ENCODE measurements at regions not wholly inside any gene's neighbourhood (a gene's known extent, or its start where the extent isn't known, plus 50 kb on each side); places are given as distances from the start of the nearest gene placed in this dataset.

- H3F3A ChIP-seq (ENCODE audit: insufficient read depth, low read length): no peaks in the 10 kb centered on the region
- no peak overlapping the region for H2AFZ ChIP-seq (ENCODE audit: low read length)
- no peak for TF ChIP-seq CTCF (IDR thresholded peaks at IDR 0.05; ENCODE audit: low read length)
- no peak for TF ChIP-seq EZH2 (IDR thresholded peaks at IDR 0.05; ENCODE audit: borderline replicate concordance, low read length)
- H3K4me3 ChIP-seq (ENCODE audit: low read depth, low read length, poor library complexity, severe bottlenecking): no peak overlapping the region
- no peaks in the 10 kb centered on the region for H3K4me1 ChIP-seq (ENCODE audit: insufficient read depth, low read length, severe bottlenecking)
- H3K9ac ChIP-seq (ENCODE audit: low read length): no peak overlapping the region
- no peaks in the 10 kb centered on the region for H3K36me3 ChIP-seq (ENCODE audit: insufficient read depth, low read length)
- no peaks in the 10 kb centered on the region for H3K9me3 ChIP-seq (ENCODE audit: low read length)
- H3K79me2 ChIP-seq (ENCODE audit: insufficient read depth, low read length): no peaks in the 10 kb centered on the region
- no peak overlapping the region for H3K4me2 ChIP-seq (ENCODE audit: low read length)
- H3K27ac ChIP-seq (ENCODE audit: low read depth, low read length, poor library complexity, severe bottlenecking): no peak overlapping the region
- H3K9me2 ChIP-seq (ENCODE audit: low read depth, low read length): no peaks in the 10 kb centered on the region
- H3K27me3 ChIP-seq (ENCODE audit: insufficient read depth, low read length): no peaks in the 10 kb centered on the region
- H4K20me1 ChIP-seq (ENCODE audit: insufficient read depth, low read length): no peaks in the 10 kb centered on the region
Observed at GRCh38 chr5:145586661-145587307, 248.4 kb downstream of the PRELID2 start.

GRCh38 chr5:145585443-145586148 is 249.5 kb downstream of the PRELID2 start:
- Histone ChIP-seq H3K9me3 (ENCODE audit: low read length) (no peaks in the 10 kb centered on the region), H3K27ac (ENCODE audit: low read depth, low read length, poor library complexity, severe bottlenecking) (no peak overlapping the region), H3K9ac (ENCODE audit: low read length) (no peak overlapping the region), H3K9me2 (ENCODE audit: low read depth, low read length) (no peaks in the 10 kb centered on the region), H4K20me1 (ENCODE audit: insufficient read depth, low read length) (no peaks in the 10 kb centered on the region), H3K4me3 (ENCODE audit: low read depth, low read length, poor library complexity, severe bottlenecking) (no peak overlapping the region), H3K36me3 (ENCODE audit: insufficient read depth, low read length) (no peaks in the 10 kb centered on the region), H3K79me2 (ENCODE audit: insufficient read depth, low read length) (no peaks in the 10 kb centered on the region), H3F3A (ENCODE audit: insufficient read depth, low read length) (no peaks in the 10 kb centered on the region), H3K27me3 (ENCODE audit: insufficient read depth, low read length) (no peaks in the 10 kb centered on the region), H2AFZ (ENCODE audit: low read length) (no peak overlapping the region), H3K4me1 (ENCODE audit: insufficient read depth, low read length, severe bottlenecking) (no peaks in the 10 kb centered on the region), H3K4me2 (ENCODE audit: low read length) (no peak overlapping the region)
- TF ChIP-seq EZH2 (IDR thresholded peaks at IDR 0.05; ENCODE audit: borderline replicate concordance, low read length): no peak
- no peak for TF ChIP-seq CTCF (IDR thresholded peaks at IDR 0.05; ENCODE audit: low read length)

- Histone ChIP-seq H3K27ac (ENCODE audit: low read depth, low read length, poor library complexity, severe bottlenecking) (no peak overlapping the region), H4K20me1 (ENCODE audit: insufficient read depth, low read length) (no peaks in the 10 kb centered on the region), H3K4me3 (ENCODE audit: low read depth, low read length, poor library complexity, severe bottlenecking) (no peak overlapping the region), H3F3A (ENCODE audit: insufficient read depth, low read length) (no peaks in the 10 kb centered on the region), H3K4me2 (ENCODE audit: low read length) (no peak overlapping the region), H3K27me3 (ENCODE audit: insufficient read depth, low read length) (no peaks in the 10 kb centered on the region), H3K4me1 (ENCODE audit: insufficient read depth, low read length, severe bottlenecking) (no peaks in the 10 kb centered on the region), H3K9ac (ENCODE audit: low read length) (no peak overlapping the region), H3K79me2 (ENCODE audit: insufficient read depth, low read length) (no peaks in the 10 kb centered on the region), H3K36me3 (ENCODE audit: insufficient read depth, low read length) (no peaks in the 10 kb centered on the region), H3K9me3 (ENCODE audit: low read length) (no peaks in the 10 kb centered on the region), H3K9me2 (ENCODE audit: low read depth, low read length) (no peaks in the 10 kb centered on the region), H2AFZ (ENCODE audit: low read length) (no peak overlapping the region)
- TF ChIP-seq EZH2 (IDR thresholded peaks at IDR 0.05; ENCODE audit: borderline replicate concordance, low read length) (no peak), CTCF (IDR thresholded peaks at IDR 0.05; ENCODE audit: low read length) (no peak)
Observed at GRCh38 chr5:145579301-145579700, 255.8 kb downstream of the PRELID2 start.

Measured in OCI-LY1 (cell line).